ENCODE measurements at regions not wholly inside any gene's neighbourhood (a gene's known extent, or its start where the extent isn't known, plus 50 kb on each side); places are given as distances from the start of the nearest gene placed in this dataset.

DNA sequence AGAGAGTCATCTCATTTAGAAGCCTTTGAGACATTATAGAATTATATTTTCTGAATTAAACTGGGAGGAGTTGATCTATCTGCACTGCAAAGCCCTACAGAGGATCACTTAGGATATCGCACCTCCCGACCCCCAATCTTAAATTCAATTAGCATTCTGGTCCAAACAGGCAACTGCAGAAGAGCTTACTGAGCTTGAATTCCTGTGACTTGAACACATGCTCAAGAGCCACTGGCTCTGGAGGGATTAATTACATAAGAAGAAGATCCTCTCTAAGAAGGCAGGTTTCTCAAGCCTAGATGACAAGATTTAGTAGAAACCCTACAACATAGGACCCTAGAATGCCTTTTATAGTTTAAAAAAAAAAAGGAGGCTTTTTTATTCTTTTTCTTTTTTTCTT is 548.9 kb downstream of the ARAP2 start:
- Mint-ChIP-seq H3K4me3 (no peak overlapping the region), H3K27ac (no peak overlapping the region), H3K27me3 (no peaks in the 10 kb centered on the region), H3K9me3 (peaks cover 3% of the 10 kb centered on the region), H3K36me3 (no peaks in the 10 kb centered on the region), H3K4me1 (no peaks in the 10 kb centered on the region)
- ATAC-seq, result no peak

DNA sequence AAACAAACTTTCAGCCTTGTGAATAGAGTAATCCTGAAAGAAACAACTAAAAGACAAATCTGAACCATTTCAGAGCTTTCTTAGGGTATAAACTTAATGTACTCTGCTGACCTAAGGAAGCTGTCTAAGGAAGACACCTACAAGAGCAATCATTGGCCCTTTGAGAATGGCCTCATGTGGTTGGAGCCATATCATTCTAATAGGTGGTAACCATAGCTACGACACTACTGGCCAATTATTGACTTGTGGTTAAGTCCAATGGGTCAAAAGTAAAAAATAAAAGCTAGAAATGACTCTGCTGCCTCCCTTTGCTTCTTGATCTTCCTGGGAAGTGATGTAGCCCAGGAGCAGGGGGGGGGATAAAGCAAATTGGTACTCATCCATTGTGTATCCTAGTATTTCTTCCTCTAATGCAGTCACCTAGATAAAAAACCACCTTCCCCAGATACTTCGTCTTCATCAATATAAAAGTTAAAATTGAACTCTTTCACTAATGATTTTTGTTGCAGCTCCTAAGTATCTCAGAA is 547.0 kb downstream of the ARAP2 start:
- Mint-ChIP-seq H3K27me3 (no peaks in the 10 kb centered on the region), H3K4me1 (no peaks in the 10 kb centered on the region), H3K36me3 (no peaks in the 10 kb centered on the region), H3K4me3 (no peak overlapping the region), H3K27ac (no peak overlapping the region), H3K9me3 (peaks cover 9% of the 10 kb centered on the region)
- ATAC-seq, result no peak

DNA sequence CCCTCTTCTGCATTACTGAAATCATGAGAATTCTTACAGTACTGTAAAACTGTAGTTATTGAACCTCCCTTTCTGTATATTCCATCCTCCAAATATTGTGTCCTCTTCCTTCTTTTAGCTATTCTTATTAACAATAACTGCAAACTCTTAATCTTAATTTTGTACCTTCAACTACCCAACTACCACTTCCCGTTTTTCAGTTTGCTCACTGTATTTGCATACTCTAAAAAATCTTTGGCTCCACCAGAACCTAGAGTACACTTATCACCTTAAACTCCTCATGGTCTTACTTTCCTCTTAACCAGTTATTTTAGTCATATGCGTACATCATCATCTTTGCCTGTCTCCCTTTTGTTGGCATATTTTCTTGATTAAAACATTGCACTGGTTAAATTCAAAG is 543.7 kb downstream of the ARAP2 start:
- ATAC-seq, result no peak

DNA sequence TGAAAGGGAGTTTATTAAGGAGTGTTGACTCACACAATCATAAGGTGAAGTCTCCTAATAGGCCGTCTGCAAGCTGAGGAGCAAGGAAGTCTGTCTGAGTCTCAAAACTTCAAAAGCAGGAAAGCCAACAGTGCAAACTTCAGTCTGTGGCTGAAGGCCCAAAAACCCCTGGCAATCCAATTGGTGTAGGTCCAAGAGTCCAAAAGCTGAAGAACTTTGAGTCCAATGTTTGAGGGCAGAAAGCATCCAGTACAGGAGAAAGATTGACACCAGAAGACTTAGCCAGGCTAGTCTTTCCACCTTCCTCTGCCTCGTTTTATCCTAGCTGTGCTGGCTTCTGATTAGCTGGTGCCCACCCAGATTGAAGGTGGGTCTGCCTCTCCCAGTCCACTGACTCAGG is 535.2 kb downstream of the ARAP2 start:
- Mint-ChIP-seq H3K27ac (no peak overlapping the region), H3K9me3 (peaks cover 15% of the 10 kb centered on the region), H3K4me1 (no peaks in the 10 kb centered on the region), H3K4me3 (no peak overlapping the region), H3K36me3 (no peaks in the 10 kb centered on the region), H3K27me3 (no peaks in the 10 kb centered on the region)
- ATAC-seq, result no peak

More for the DNA sequence above, 543.7 kb downstream of the ARAP2 start:
- no peak overlapping the region for H3K4me3 Mint-ChIP-seq
- H3K27ac Mint-ChIP-seq, result no peak overlapping the region
- H3K9me3 Mint-ChIP-seq, result peaks cover 10% of the 10 kb centered on the region
- no peaks in the 10 kb centered on the region for H3K36me3 Mint-ChIP-seq
- H3K27me3 Mint-ChIP-seq, result no peaks in the 10 kb centered on the region
- no peaks in the 10 kb centered on the region for H3K4me1 Mint-ChIP-seq

DNA sequence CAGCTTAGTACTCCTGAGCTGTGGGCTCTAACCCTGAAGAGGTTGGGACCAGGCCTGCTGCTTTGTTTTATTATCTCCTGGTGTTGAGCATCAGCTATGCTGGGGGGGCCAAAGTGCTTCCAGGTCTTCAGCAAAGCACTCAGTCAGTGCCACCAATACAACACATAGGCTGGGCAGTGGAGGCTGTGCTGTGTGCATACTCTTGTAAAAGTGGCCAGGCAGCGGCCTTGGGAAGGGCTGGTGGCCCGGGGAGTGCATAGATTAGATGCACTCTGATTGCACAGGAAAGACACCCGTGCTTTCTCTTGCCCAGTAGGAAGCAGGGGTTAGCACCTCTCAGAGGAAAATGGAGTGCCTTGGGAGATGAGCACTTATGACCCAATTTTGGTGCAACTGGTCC is 534.0 kb downstream of the ARAP2 start:
- Mint-ChIP-seq H3K4me3 (no peak overlapping the region), H3K27ac (no peak overlapping the region), H3K4me1 (no peaks in the 10 kb centered on the region), H3K27me3 (no peaks in the 10 kb centered on the region), H3K36me3 (no peaks in the 10 kb centered on the region), H3K9me3 (peaks cover 20% of the 10 kb centered on the region)
- no peak for ATAC-seq

DNA sequence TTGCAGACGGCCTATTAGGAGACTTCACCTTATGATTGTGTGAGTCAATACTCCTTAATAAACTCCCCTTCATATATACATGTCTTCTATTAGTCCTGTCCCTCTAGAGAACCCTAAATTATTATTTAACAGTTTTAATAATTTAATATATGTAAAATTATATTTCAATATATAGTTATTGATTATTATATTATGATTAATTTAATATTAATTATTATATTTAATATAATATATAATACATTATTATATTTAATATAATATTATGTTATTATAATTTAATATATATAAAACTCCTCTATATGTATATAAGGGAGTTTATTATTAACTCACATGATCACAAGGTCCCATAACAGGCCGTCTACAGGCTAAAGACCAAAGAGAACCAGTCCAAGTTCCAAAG is 533.2 kb downstream of the ARAP2 start:
- Mint-ChIP-seq H3K9me3 (peaks cover 21% of the 10 kb centered on the region), H3K4me1 (no peaks in the 10 kb centered on the region), H3K27ac (no peak overlapping the region), H3K27me3 (no peaks in the 10 kb centered on the region), H3K36me3 (no peaks in the 10 kb centered on the region), H3K4me3 (no peak overlapping the region)
- ATAC-seq, result no peak

DNA sequence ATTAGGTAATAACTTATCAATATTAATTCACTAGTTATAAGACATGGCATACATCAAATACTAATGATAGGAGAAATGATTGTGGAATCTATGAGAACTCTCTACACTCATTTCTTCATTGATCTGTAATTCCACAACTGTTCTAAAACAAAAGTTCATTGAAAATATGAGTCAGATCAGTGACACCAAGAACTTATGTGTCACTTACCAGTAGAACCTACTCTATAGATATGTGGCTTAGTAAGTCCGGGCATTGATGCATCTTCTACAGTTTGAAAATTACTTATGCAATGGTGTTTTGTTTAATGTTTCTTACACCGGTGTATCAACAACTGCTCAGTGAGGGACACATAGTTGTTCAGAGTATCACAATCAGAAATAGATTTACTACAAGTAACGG is 520.3 kb downstream of the ARAP2 start:
- Mint-ChIP-seq H3K36me3 (no peaks in the 10 kb centered on the region), H3K27me3 (no peaks in the 10 kb centered on the region), H3K4me1 (no peaks in the 10 kb centered on the region), H3K9me3 (peaks cover 3% of the 10 kb centered on the region), H3K27ac (no peak overlapping the region), H3K4me3 (no peak overlapping the region)
- ATAC-seq, result no peak

DNA sequence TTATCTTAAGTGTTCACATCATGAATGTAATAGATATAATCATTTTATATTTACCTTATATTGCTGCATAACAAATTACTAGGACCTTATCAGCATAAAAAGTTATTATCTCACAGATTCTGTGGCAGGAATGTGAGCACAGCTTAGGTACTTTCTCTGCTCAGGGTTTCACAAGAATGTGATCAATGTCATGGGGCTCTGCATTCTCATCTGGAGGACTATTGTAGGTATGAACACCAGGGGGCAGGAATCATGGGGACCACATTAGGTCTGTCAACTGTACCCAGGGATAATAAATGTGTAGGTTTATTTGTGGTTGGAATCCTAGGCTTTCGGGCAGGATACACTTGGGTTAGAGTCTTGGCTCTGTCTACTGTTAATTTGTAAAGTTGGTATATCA is 519.2 kb downstream of the ARAP2 start:
- Mint-ChIP-seq H3K36me3 (no peaks in the 10 kb centered on the region), H3K4me1 (no peaks in the 10 kb centered on the region), H3K27me3 (no peaks in the 10 kb centered on the region), H3K9me3 (peaks cover 3% of the 10 kb centered on the region), H3K4me3 (no peak overlapping the region), H3K27ac (no peak overlapping the region)
- no peak for ATAC-seq

DNA sequence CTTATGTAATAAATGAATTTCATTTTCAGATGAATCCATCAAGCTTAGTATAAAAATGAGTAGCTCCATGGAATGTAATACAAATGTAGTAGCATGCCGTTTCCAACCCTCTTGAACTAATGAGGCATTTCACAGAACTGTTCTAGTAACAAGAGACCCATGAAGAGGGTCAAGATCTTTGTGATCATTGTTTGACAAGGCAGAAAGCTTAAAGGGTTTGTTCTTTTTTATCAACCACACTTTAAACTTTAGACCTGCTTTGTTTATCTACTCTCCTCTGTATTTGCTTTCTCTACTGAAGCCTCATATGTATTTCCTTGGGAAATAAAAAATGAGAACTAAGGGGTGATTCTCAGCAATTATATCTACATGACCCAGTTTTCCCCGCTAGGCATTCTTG is 513.9 kb downstream of the ARAP2 start:
- Mint-ChIP-seq H3K9me3 (peaks cover 8% of the 10 kb centered on the region), H3K4me1 (no peaks in the 10 kb centered on the region)
- no peak for ATAC-seq

DNA sequence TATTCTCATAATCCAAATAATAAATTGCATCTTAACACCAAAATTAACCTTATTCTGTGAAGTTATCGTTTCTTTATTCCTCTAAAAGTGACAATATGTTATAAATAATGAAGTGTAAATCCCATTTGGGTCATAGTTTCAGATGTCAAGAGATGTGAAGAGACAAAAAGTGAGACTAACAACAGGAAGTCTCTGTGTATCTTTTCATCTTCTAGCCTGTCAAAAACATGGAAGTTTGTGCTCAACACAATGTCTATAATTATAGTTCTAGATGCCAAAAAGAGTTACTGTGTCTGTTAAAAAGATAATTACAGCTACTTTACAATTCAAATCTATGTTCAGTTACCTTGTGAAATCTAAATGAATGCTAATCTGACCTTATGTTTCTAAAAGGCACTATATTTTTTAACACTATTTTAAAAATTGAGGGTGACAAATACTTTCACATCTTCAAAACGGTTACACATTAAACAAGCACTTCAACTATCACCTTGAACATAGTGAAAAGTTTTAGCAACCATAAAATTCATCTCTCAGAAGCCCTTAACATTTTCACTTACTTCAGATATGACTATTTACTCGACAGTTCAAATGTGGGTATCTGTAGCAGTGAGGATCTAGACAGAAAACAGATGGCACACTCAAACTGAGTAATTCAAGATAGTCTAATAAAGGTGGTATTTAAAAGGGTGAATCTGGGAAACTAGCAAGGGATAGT is 509.8 kb downstream of the ARAP2 start:
- Mint-ChIP-seq H3K27me3 (no peaks in the 10 kb centered on the region), H3K27ac (no peak overlapping the region), H3K4me1 (no peaks in the 10 kb centered on the region), H3K4me3 (no peak overlapping the region), H3K36me3 (no peaks in the 10 kb centered on the region), H3K9me3 (peaks cover 7% of the 10 kb centered on the region)
- no peak for ATAC-seq

More for the DNA sequence above, 513.9 kb downstream of the ARAP2 start:
- no peaks in the 10 kb centered on the region for H3K27me3 Mint-ChIP-seq
- H3K4me3 Mint-ChIP-seq, result no peak overlapping the region
- H3K27ac Mint-ChIP-seq, result no peak overlapping the region
- no peaks in the 10 kb centered on the region for H3K36me3 Mint-ChIP-seq

DNA sequence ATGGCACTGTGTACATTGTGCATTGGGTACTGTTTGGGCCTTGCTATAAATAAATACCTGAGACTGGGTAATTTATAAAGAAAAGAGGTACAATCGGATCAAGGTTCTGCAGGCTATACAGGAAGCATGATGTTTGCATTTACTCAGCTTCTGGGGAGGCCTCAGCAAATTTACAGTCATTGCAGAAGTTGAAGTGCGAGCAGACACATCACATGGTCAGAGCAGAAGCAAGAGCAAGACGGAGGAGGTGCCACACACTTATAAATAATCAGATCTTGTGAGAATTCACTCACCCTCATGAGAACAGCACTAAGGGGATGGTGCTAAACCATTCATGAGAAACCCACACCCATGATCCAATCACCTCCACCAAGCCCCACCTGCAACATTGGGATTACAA is 505.0 kb downstream of the ARAP2 start:
- Mint-ChIP-seq H3K4me1 (no peaks in the 10 kb centered on the region), H3K36me3 (no peaks in the 10 kb centered on the region), H3K27me3 (no peaks in the 10 kb centered on the region), H3K4me3 (no peak overlapping the region), H3K27ac (no peak overlapping the region), H3K9me3 (peaks cover 6% of the 10 kb centered on the region)
- no peak for ATAC-seq

DNA sequence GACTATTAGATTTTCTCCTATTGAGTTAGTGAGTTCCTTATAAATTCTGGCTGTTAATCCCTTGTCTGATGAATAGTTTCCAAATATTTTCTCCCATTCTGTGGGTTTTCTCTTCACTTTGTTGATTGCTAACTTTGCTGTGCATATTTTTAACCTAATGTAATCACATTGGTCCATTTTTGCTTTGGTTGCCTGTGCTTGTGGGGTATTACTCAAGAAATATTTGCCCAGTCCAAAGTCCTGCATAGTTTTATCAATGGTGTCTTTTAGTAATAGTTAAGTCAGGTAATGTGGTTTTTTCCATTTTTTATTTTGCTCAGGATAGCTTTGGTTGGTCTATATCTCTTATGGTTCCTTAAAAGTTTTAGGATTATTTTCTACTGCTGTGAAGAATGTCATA is 490.3 kb downstream of the ARAP2 start:
- Mint-ChIP-seq H3K27me3 (no peaks in the 10 kb centered on the region), H3K36me3 (no peaks in the 10 kb centered on the region), H3K4me1 (no peaks in the 10 kb centered on the region), H3K4me3 (no peak overlapping the region), H3K27ac (no peak overlapping the region), H3K9me3 (peaks cover 8% of the 10 kb centered on the region)
- no peak for ATAC-seq

DNA sequence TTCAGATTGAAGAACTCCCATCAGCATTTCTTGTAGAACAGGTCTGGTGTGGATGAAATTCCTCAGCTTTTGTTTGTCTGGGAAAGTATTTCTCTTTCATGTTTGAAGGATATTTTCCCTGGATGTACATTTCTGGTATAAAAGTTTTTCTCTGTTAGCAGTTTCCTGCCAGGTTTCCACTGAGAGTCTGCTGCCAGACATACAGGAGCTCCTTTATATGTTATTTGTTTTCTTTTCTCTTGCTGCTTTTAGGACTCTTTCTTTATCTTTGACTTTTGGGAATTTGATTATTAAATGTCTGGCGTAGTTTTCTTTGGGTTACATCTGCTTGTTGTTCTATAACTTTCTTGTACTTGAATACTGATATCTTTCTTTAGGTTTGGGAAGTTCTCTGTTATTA is 486.5 kb downstream of the ARAP2 start:
- Mint-ChIP-seq H3K27me3 (no peaks in the 10 kb centered on the region), H3K27ac (no peak overlapping the region), H3K4me3 (no peak overlapping the region), H3K36me3 (no peaks in the 10 kb centered on the region), H3K9me3 (peaks cover 8% of the 10 kb centered on the region), H3K4me1 (no peaks in the 10 kb centered on the region)
- ATAC-seq, result no peak

DNA sequence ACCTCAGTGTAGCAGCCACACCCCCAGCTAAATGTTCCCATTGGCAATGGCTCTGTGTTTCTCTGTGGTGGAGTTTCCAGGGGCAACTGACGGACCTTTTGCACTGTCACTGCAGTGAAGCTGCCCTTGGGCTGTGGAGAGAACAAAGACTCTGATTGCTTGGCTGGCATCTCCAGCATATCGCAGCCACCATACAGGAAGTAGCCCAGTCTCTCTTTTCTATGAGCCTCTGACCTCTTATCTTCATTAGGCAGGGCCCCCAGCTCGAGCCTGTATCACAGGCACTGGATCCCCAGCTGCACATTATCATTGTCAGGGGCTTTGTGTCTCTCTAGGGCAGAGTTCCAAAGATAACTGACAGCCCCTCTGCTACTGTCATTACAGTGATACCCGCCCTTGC is 483.5 kb downstream of the ARAP2 start:
- Mint-ChIP-seq H3K27ac (no peak overlapping the region), H3K4me1 (no peaks in the 10 kb centered on the region), H3K4me3 (no peak overlapping the region), H3K36me3 (no peaks in the 10 kb centered on the region), H3K9me3 (peaks cover 5% of the 10 kb centered on the region), H3K27me3 (no peaks in the 10 kb centered on the region)
- ATAC-seq, result no peak

DNA sequence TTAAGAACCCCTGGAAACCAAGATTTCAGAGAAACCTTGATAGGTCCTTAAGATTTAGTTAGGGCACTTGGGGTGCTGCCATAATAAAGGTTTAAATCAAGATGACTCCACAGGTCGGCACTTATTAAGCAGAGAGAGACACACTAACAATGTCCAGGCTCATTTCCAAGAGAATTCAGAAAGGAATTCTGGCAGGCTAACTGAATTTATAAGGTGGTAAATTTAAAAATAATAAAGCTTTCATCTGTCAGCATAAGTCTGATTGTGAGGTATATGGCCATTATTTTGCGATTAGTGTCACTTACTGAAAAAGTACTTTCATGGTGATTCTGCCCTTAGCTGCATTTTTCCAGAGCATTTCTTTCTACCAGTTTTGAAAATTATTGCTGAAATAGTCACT is 472.7 kb downstream of the ARAP2 start:
- Mint-ChIP-seq H3K36me3 (no peaks in the 10 kb centered on the region), H3K27me3 (no peaks in the 10 kb centered on the region), H3K4me1 (no peaks in the 10 kb centered on the region), H3K9me3 (no peaks in the 10 kb centered on the region), H3K27ac (no peak overlapping the region), H3K4me3 (no peak overlapping the region)
- no peak for ATAC-seq

DNA sequence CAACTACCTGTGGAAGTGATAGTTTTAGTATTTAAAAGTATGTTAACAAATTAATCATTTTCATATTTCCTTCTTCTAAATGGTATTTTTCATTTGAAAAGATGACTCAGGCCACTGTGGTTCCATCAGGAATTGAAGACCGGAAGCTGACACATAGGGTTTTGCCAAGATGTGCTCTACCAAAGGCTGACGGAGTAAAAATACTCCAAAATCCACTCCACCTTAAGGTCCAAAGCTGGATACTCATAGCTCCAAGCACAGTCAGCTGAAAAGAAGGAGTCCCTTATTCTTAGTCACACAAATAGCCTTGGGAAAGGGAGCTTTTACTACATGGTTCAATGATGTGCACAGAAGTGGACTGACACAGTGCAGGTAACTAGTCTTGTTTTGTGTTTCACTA is 472.0 kb downstream of the ARAP2 start:
- Mint-ChIP-seq H3K4me1 (no peaks in the 10 kb centered on the region), H3K27ac (no peak overlapping the region), H3K9me3 (no peaks in the 10 kb centered on the region), H3K4me3 (no peak overlapping the region), H3K27me3 (no peaks in the 10 kb centered on the region), H3K36me3 (no peaks in the 10 kb centered on the region)
- ATAC-seq, result no peak

All from stimulated activated memory B cell treated with anti-CD40 and anti-IgM and Interleukin-4, amounts not matched to agents 10 μg/mL and 1 μg/mL and 100 μg/mL, for 72 hours (primary cell).